SKM-1 treated with dmso at 0.1 percent for 144 hours (cell line): ENCODE measurements at regions not wholly inside any gene's neighbourhood (a gene's known extent, or its start where the extent isn't known, plus 50 kb on each side); places are given as distances from the start of the nearest gene placed in this dataset.
A peak's percentile ranks its signal among the peaks of the same experiment; 100 is the strongest.

Experiments
- DNase-seq: peaks from one replicate; lab custom pipeline; 2025; ENCODE audit not compliant: unreplicated experiment; lab: John Stamatoyannopoulos, UW

DNA sequence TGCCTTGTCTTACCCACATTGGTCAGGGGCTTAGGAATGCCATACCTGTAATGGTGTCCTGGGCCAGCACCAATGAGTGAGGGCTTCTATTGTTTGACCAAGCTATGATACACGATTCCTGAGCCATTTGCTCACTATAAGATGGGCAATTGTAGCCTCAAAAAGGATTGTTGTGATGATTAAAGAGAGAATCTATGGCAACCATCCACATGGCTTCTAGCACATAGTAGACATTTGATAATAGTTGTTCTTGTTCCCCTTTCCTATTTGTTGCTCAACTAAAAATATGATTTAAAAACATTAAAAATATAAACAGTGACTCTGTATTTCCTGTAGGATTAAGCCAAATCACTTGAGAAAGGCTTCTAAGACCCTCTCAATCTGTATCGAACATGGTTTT, 366.1 kb downstream of the PCNX1 start:
- DNase-seq: no peak

DNA sequence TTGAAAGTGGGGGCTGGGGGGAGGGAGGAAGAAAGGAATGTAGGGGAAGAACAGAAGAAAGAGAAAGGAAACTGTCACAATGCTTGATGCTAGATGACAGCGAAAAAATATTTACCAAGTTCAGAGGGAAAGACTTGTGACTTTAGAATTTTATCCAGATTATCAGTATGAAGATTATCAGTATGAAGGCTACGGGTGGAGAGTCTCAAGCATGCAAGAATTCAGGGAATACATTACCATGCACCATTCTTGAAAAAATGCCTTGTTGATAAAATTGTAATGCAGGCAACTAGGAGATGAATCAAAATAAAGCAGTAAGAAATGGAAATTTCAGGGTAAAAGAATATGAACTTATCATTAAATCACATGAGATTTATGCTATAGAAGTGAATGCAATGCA, 376.8 kb downstream of the PCNX1 start:
- no peak for DNase-seq

DNA sequence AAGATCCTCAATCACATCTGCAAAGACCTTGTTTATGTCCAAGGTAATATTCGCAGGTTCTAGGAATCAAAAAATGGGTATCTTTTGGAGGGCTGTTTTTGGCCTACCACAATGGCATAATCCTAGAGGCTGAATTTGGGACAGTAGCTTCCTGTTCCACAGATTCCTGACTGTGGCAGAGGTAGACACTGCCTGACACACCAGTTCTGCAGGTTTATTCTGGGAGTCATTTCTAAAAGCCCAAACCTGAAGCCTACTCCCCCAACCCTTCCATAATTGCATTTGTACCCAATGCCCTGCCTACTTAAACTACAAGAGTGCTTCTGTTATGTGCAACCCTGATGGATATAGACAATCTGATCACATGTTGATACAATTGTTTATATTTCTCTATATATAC, 378.9 kb downstream of the PCNX1 start:
- DNase-seq: no peak

GRCh38 chr14:71287567-71287966, 380.3 kb downstream of the PCNX1 start:
- DNase-seq: no peak

DNA sequence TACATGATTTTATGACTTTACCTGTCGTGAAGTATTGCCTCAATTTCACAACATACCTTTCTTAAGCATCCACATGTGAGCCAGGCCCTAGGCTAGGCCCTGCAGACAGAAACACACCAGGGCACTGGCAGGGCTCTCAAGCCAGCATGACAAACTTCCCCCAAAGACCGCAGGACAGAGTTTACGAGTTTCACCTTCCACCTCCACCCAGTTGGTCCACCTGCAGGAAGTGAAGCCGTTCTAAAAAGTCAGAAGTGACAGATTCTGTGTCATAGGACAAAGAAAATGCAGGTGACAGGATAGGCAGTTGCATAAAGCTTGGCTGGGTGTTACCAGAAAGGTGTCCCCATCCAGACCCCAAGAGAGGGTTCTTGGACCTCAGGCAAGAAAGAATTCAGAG, 382.3 kb downstream of the PCNX1 start:
- no peak for DNase-seq

- DNase-seq: no peak
These were observed 383.0 kb downstream of the PCNX1 start for GRCh38 chr14:71290301-71290700.

- peak; percentile 50 for DNase-seq
These were observed 383.8 kb downstream of the PCNX1 start for GRCh38 chr14:71290960-71291466.

DNA sequence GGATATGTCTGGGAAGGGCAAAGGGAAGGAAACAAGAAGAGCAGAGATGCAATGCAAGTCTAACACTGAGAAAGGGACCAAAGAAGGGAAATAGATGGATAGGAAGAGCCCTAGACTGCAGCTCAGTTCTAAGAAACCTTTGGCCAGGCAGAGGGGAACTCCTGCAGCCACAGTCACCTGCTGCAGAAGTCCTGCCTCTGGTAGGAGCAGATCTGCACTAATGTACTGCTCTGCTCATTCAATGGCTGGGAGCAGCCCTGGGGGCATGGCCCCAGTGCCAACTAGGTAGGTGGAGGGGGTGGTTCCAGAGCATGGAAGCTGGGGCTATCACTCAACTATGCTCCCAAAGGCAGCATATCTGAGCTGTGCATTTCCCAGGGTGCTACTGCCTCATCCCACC, 388.9 kb downstream of the PCNX1 start:
- DNase-seq: no peak

GRCh38 chr14:71300566-71301330, 393.5 kb downstream of the PCNX1 start:
- DNase-seq: no peak

DNA sequence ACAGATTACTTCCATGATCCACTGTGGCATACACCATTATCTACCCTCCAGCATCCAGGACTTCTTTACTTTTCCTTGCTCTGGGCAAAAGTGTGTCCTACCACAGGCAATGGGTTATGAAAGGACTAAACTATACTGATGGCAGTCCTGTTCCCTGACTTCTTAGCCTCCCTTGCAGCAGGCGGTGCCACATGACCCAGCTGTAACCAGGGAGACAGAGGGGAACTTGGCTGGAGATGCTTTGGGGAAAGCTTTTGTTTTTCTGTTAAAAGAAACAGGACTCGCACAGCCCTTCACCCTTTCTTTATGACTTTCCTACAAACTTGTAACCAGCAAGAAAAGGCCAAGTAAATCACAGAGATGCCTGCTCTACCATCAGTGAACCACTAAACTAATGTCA, 394.4 kb downstream of the PCNX1 start:
- no peak for DNase-seq

DNA sequence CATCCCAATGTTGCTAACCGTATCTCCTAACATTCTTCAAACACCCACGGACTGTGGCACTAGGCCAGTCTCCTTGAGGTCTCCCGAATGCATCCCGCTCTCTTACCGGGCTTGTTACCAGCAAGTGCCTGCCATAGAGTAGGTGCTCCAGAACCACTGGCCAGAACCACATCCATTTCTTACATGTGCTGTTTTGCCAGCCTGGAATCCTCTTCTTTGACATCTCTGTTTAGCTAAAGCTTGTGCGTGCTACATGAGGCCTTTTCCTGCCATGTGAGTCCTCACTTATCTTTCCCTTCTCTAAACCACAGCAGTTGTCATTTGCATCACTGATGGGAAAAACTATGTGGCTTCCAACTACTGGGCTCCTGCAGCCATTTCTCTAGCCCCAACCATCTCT, 397.4 kb downstream of the PCNX1 start:
- no peak for DNase-seq

- no peak for DNase-seq
These were observed 401.4 kb downstream of the PCNX1 start for GRCh38 chr14:71308671-71309070.

GRCh38 chr14:71309756-71310155, 402.5 kb downstream of the PCNX1 start:
- no peak for DNase-seq

DNA sequence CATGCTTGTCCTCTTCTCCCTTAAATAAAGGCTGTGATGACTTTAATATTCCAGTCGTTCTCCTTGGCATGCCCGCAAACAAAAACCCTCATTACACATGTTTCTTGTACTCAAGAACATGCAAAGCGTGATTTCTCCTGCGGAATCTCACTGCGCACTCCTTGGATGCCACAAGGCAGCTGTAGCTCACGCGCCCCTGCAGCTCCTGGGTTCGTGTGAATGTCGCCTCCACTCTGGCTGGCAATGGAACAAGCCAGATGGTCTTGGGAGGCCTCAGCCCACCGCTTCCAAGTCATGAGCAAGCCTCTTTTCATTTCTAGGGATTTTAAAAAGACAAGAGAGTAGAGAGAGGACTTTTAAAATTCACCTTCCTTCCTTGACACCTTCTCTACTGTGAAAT, 403.8 kb downstream of the PCNX1 start:
- no peak for DNase-seq

GRCh38 chr14:71314717-71315116, 407.5 kb downstream of the PCNX1 start:
- no peak for DNase-seq

DNA sequence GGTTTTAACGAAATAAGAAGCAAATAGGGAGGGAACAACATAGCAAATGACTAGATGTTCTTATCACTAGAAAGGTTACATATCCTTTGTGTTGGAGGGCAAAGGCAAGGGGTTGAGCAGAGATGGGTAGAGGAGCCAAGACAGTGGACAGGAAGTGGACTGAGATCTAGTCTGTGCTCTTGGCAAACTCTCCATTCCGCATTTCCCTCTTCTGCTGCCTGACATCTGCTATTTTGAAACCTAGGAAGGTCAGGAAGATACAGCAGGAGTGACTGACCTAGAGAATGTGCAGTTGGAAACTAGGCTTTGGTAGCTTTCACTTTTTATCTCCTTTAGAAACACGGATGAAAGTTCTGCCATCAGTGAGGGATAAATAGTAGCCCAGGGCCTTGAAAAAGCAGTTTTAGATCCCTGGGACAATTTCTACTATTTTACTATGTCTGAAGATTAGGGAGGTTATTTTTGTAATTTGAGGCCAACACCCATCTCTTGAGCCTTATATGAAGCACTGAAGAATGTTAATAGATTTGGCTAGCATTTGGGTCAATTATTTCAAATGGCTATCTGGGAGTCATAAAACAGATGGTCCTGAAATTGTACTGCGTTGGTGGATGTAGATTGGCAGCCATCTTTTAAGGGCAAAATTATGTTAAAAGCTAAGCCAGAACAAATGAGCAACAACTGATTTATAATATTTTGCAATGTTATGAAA, 410.3 kb downstream of the PCNX1 start:
- no peak for DNase-seq

GRCh38 chr14:71318097-71318459, 410.8 kb downstream of the PCNX1 start:
- no peak for DNase-seq

DNA sequence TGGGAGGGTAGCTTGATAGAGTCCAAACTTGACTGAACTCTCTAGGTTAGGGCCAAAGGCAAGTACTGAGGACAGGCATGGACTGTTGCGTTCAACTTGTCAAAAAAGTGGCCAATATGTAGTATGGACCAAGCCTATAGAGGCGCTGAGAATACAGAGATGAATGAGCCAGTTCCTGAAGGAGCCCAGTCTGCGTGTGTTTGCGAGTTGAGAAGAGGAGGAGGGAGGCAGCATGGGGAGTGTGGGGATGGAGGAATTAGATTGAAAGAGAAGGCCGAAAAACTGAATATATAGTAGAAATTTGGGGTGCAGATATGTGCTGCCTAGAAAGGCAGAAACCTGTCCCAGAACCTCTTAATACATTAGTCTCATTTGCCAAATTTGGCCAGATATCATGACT, 412.4 kb downstream of the PCNX1 start:
- DNase-seq: no peak

DNA sequence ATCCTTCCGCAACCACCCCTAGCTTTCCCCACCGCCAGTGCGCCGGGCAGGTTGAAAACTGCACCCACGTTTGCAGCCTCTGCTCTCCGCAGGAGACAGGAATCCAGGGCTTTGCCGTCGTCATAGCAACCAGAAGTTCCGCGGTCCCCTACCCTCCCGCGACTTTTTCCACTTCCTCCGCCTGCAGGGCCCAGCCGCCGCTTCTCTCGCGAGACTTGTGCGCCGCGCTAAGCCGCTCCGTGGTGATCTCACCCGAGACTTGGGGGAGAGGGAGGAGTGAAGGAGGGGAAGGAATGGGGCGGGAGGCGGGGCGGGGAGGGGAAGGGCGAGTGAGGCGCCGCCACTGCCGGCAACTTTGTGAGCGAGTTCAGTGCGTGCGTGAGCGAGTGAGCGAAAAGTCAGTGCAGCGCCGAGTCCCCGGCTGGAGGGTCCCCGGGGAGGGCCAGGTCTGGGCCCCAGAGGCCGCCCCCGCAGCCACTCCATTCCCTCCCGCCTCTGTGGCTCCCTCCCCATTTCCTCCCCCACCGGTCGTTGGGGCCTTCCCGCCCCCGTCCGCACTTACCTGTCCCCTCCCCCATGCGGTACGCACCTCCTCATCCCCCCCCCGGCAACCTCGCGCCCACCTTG, 413.0 kb downstream of the PCNX1 start, which contains the start of gene SIPA1L1:
TSS of gene SIPA1L1 (plus strand) at position 370 of the 627 bp plus-strand sequence.
- peak; percentile 93 for DNase-seq

DNA sequence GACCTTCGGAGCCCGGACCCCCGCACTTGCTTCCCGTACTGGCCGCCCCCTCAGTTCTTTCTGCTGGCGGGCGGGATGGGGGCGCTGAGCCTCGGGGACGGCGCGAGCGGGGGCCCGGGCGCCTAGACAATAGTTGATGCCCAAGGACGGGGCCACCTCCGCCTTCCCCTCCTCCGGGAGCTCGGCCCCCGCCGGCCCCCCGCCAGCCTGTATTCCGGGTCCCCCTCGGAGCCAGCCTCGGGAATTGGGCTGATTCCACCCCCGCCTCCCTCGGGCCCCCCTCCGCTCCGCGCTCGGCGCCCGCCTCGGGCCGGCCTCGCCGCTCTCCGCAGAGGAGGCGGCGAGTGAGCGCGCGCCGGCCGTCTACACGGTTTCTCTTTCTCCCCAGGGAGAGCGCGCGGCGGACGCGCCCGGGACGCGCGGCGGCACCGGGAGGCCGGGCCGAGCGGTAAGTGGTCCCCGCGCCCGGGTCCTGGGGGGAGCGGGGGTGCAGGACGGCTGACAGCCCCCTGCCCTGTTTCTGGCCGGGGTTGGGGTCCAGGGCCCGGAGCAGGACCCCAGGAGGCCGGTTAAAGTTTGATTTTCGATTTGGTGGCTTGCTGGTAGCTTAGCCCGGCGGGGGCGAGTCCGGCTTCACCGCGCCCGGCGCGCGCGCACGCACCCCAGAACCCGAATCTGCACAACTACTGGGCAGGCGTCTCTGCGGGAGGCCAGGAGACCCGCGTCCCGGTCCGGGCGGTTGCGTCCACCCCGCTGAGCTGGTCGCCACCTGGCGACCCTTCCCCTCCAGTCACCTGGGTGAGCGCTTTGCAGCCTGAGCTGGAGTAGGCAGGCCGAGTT, 413.7 kb downstream of the PCNX1 start:
- DNase-seq: no peak
